ENCODE measurements at regions not wholly inside any gene's neighbourhood (a gene's known extent, or its start where the extent isn't known, plus 50 kb on each side); places are given as distances from the start of the nearest gene placed in this dataset.

GRCh38 chr18:40690062-40690461 is 1265.0 kb upstream of the PIK3C3 start:
- H3K9ac ChIP-seq (ENCODE audit: low read length in 2 of 2), result no peak overlapping the region
- H3K36me3 ChIP-seq (ENCODE audit: control insufficient read depth in 2 of 2, insufficient read depth in 2 of 2, low read length in 2 of 2), result no peaks in the 10 kb centered on the region

DNA sequence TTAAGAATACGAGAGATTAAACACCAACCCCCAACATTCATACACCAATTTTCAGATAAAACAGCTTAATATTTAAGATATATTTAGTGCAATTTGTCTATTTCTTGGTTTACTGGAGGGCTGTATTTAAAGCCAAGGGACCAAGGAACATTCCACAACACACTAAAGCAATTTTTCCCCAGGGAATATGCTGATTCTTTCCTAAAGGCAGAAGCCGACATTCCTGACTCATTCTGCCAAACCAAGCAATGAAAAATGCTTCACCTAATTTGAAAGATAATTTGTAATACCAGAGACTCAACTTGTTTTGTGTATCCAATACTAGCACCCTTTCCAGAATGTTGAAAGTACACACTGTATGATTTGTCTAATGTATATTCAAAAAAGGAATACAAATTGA is 1267.6 kb upstream of the PIK3C3 start:
- no peaks in the 10 kb centered on the region for H3K36me3 ChIP-seq (ENCODE audit: control insufficient read depth in 2 of 2, insufficient read depth in 2 of 2, low read length in 2 of 2)
- no peak overlapping the region for H3K27ac ChIP-seq (ENCODE audit: low read length)
- no peak overlapping the region for H3K4me3 ChIP-seq (ENCODE audit: low read length in 2 of 2)
- no peak overlapping the region for H3K9ac ChIP-seq (ENCODE audit: low read length in 2 of 2)
- H3K27me3 ChIP-seq (ENCODE audit: control insufficient read depth in 1 of 2, insufficient read depth in 2 of 2, low read length in 2 of 2), result no peaks in the 10 kb centered on the region
- no peaks in the 10 kb centered on the region for H3K4me1 ChIP-seq (ENCODE audit: control insufficient read depth, insufficient read depth, low read length)
- H3K9me3 ChIP-seq (ENCODE audit: control insufficient read depth in 2 of 2, low read length in 2 of 2), result no peaks in the 10 kb centered on the region

More at GRCh38 chr18:40690062-40690461, 1265.0 kb upstream of the PIK3C3 start:
- Histone ChIP-seq H3K9me3 (ENCODE audit: control insufficient read depth in 2 of 2, low read length in 2 of 2) (no peaks in the 10 kb centered on the region), H3K4me1 (ENCODE audit: control insufficient read depth, insufficient read depth, low read length) (no peaks in the 10 kb centered on the region), H3K27ac (ENCODE audit: low read length) (no peak overlapping the region), H3K27me3 (ENCODE audit: control insufficient read depth in 1 of 2, insufficient read depth in 2 of 2, low read length in 2 of 2) (no peaks in the 10 kb centered on the region), H3K4me3 (ENCODE audit: low read length in 2 of 2) (no peak overlapping the region)

DNA sequence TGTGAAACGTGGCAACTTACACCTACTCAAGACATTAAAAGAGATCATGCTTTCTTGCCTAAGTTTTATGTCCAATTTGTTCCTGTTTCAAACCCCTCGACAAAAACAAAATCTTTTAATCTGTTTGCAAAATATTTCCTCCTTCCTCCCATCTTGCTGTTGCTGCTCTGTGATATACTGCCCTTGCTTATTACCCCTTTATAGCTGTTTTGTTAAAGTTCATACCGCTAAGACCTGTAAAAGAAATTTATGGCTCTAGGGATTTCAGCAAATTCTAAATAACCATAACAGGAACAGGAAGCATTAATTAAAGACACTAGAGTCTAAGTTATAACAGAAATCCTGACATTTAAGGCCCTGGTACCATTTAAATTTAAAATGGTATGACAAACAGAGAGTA is 1268.2 kb upstream of the PIK3C3 start:
- H3K4me1 ChIP-seq (ENCODE audit: control insufficient read depth, insufficient read depth, low read length), result no peaks in the 10 kb centered on the region

DNA sequence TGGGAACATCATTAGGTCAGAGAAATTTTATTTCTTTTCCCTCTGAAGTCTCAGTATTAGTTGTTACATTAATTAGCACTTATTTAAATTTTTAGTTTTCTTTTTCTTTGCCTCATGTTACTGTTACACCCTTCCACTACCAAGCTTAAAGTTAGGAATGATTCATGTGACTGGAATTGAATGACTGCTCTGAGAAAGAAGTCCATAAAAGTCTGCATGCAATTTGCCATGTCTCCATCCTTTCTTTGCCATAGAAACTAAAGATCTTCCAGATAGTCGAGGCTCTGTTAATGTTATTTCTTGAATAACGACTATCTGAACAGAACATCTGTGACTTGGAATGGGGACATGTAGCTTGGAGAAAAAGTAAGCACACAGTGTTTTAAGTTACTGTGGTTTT is 1269.8 kb upstream of the PIK3C3 start:
- H3K9me3 ChIP-seq (ENCODE audit: control insufficient read depth in 2 of 2, low read length in 2 of 2), result no peaks in the 10 kb centered on the region
- H3K4me3 ChIP-seq (ENCODE audit: low read length in 2 of 2), result no peak overlapping the region
- H3K4me1 ChIP-seq (ENCODE audit: control insufficient read depth, insufficient read depth, low read length), result no peaks in the 10 kb centered on the region
- H3K9ac ChIP-seq (ENCODE audit: low read length in 2 of 2), result no peak overlapping the region
- H3K27ac ChIP-seq (ENCODE audit: low read length), result no peak overlapping the region
- no peaks in the 10 kb centered on the region for H3K27me3 ChIP-seq (ENCODE audit: control insufficient read depth in 1 of 2, insufficient read depth in 2 of 2, low read length in 2 of 2)
- no peaks in the 10 kb centered on the region for H3K36me3 ChIP-seq (ENCODE audit: control insufficient read depth in 2 of 2, insufficient read depth in 2 of 2, low read length in 2 of 2)

More for the DNA sequence above, 1268.2 kb upstream of the PIK3C3 start:
- Histone ChIP-seq H3K4me3 (ENCODE audit: low read length in 2 of 2) (no peak overlapping the region), H3K27ac (ENCODE audit: low read length) (no peak overlapping the region), H3K27me3 (ENCODE audit: control insufficient read depth in 1 of 2, insufficient read depth in 2 of 2, low read length in 2 of 2) (no peaks in the 10 kb centered on the region), H3K9ac (ENCODE audit: low read length in 2 of 2) (no peak overlapping the region), H3K36me3 (ENCODE audit: control insufficient read depth in 2 of 2, insufficient read depth in 2 of 2, low read length in 2 of 2) (no peaks in the 10 kb centered on the region), H3K9me3 (ENCODE audit: control insufficient read depth in 2 of 2, low read length in 2 of 2) (no peaks in the 10 kb centered on the region)

DNA sequence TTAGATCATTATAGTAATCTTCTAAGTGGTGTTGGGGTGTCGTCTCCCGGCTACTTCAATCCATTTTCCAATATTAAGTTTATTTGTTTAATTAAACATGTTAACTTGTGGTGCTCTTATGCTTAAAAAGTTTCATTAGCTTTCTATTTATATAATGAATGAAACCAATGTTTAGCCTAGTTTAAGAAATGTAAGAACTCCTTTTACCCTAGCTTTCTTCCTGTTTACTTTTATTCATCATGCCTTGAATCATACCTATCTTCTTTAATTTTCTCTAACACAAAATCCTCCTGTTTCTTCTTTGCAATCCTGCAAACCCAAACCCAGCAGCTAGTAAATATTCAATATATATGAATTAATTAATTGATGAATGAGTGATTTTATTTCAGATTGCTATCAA is 1276.7 kb upstream of the PIK3C3 start:
- no peaks in the 10 kb centered on the region for H3K36me3 ChIP-seq (ENCODE audit: control insufficient read depth in 2 of 2, insufficient read depth in 2 of 2, low read length in 2 of 2)

GRCh38 chr18:40676668-40677067 is 1278.4 kb upstream of the PIK3C3 start:
- H3K4me1 ChIP-seq (ENCODE audit: control insufficient read depth, insufficient read depth, low read length), result no peaks in the 10 kb centered on the region
- no peak overlapping the region for H3K27ac ChIP-seq (ENCODE audit: low read length)
- no peak overlapping the region for H3K9ac ChIP-seq (ENCODE audit: low read length in 2 of 2)
- no peaks in the 10 kb centered on the region for H3K27me3 ChIP-seq (ENCODE audit: control insufficient read depth in 1 of 2, insufficient read depth in 2 of 2, low read length in 2 of 2)
- H3K4me3 ChIP-seq (ENCODE audit: low read length in 2 of 2), result no peak overlapping the region
- H3K9me3 ChIP-seq (ENCODE audit: control insufficient read depth in 2 of 2, low read length in 2 of 2), result no peaks in the 10 kb centered on the region
- H3K36me3 ChIP-seq (ENCODE audit: control insufficient read depth in 2 of 2, insufficient read depth in 2 of 2, low read length in 2 of 2), result no peaks in the 10 kb centered on the region

More for the DNA sequence above, 1276.7 kb upstream of the PIK3C3 start:
- no peaks in the 10 kb centered on the region for H3K27me3 ChIP-seq (ENCODE audit: control insufficient read depth in 1 of 2, insufficient read depth in 2 of 2, low read length in 2 of 2)
- no peaks in the 10 kb centered on the region for H3K9me3 ChIP-seq (ENCODE audit: control insufficient read depth in 2 of 2, low read length in 2 of 2)
- no peak overlapping the region for H3K4me3 ChIP-seq (ENCODE audit: low read length in 2 of 2)
- no peaks in the 10 kb centered on the region for H3K4me1 ChIP-seq (ENCODE audit: control insufficient read depth, insufficient read depth, low read length)
- no peak overlapping the region for H3K9ac ChIP-seq (ENCODE audit: low read length in 2 of 2)
- H3K27ac ChIP-seq (ENCODE audit: low read length), result no peak overlapping the region

- Histone ChIP-seq H3K4me1 (ENCODE audit: control insufficient read depth, insufficient read depth, low read length) (no peaks in the 10 kb centered on the region), H3K27ac (ENCODE audit: low read length) (no peak overlapping the region), H3K9ac (ENCODE audit: low read length in 2 of 2) (no peak overlapping the region), H3K9me3 (ENCODE audit: control insufficient read depth in 2 of 2, low read length in 2 of 2) (no peaks in the 10 kb centered on the region), H3K27me3 (ENCODE audit: control insufficient read depth in 1 of 2, insufficient read depth in 2 of 2, low read length in 2 of 2) (no peaks in the 10 kb centered on the region), H3K36me3 (ENCODE audit: control insufficient read depth in 2 of 2, insufficient read depth in 2 of 2, low read length in 2 of 2) (no peaks in the 10 kb centered on the region), H3K4me3 (ENCODE audit: low read length in 2 of 2) (no peak overlapping the region)
These were observed 1281.9 kb upstream of the PIK3C3 start for GRCh38 chr18:40673150-40673549.

- Histone ChIP-seq H3K36me3 (ENCODE audit: control insufficient read depth in 2 of 2, insufficient read depth in 2 of 2, low read length in 2 of 2) (no peaks in the 10 kb centered on the region), H3K27me3 (ENCODE audit: control insufficient read depth in 1 of 2, insufficient read depth in 2 of 2, low read length in 2 of 2) (no peaks in the 10 kb centered on the region), H3K9me3 (ENCODE audit: control insufficient read depth in 2 of 2, low read length in 2 of 2) (no peaks in the 10 kb centered on the region), H3K4me1 (ENCODE audit: control insufficient read depth, insufficient read depth, low read length) (no peaks in the 10 kb centered on the region), H3K4me3 (ENCODE audit: low read length in 2 of 2) (no peak overlapping the region), H3K9ac (ENCODE audit: low read length in 2 of 2) (no peak overlapping the region), H3K27ac (ENCODE audit: low read length) (no peak overlapping the region)
These were observed 1282.4 kb upstream of the PIK3C3 start for GRCh38 chr18:40672590-40672989.

- no peaks in the 10 kb centered on the region for H3K27me3 ChIP-seq (ENCODE audit: control insufficient read depth in 1 of 2, insufficient read depth in 2 of 2, low read length in 2 of 2)
- H3K9ac ChIP-seq (ENCODE audit: low read length in 2 of 2), result no peak overlapping the region
- no peaks in the 10 kb centered on the region for H3K4me1 ChIP-seq (ENCODE audit: control insufficient read depth, insufficient read depth, low read length)
- H3K4me3 ChIP-seq (ENCODE audit: low read length in 2 of 2), result no peak overlapping the region
- H3K9me3 ChIP-seq (ENCODE audit: control insufficient read depth in 2 of 2, low read length in 2 of 2), result no peaks in the 10 kb centered on the region
- H3K36me3 ChIP-seq (ENCODE audit: control insufficient read depth in 2 of 2, insufficient read depth in 2 of 2, low read length in 2 of 2), result no peaks in the 10 kb centered on the region
- no peak overlapping the region for H3K27ac ChIP-seq (ENCODE audit: low read length)
These were observed 1284.2 kb upstream of the PIK3C3 start for GRCh38 chr18:40670668-40671375.

- H3K9ac ChIP-seq (ENCODE audit: low read length in 2 of 2), result no peak overlapping the region
- H3K4me1 ChIP-seq (ENCODE audit: control insufficient read depth, insufficient read depth, low read length), result no peaks in the 10 kb centered on the region
- no peak overlapping the region for H3K4me3 ChIP-seq (ENCODE audit: low read length in 2 of 2)
- H3K27ac ChIP-seq (ENCODE audit: low read length), result no peak overlapping the region
- no peaks in the 10 kb centered on the region for H3K36me3 ChIP-seq (ENCODE audit: control insufficient read depth in 2 of 2, insufficient read depth in 2 of 2, low read length in 2 of 2)
- no peaks in the 10 kb centered on the region for H3K9me3 ChIP-seq (ENCODE audit: control insufficient read depth in 2 of 2, low read length in 2 of 2)
- no peaks in the 10 kb centered on the region for H3K27me3 ChIP-seq (ENCODE audit: control insufficient read depth in 1 of 2, insufficient read depth in 2 of 2, low read length in 2 of 2)
These were observed 1292.1 kb upstream of the PIK3C3 start for GRCh38 chr18:40662898-40663437.

DNA sequence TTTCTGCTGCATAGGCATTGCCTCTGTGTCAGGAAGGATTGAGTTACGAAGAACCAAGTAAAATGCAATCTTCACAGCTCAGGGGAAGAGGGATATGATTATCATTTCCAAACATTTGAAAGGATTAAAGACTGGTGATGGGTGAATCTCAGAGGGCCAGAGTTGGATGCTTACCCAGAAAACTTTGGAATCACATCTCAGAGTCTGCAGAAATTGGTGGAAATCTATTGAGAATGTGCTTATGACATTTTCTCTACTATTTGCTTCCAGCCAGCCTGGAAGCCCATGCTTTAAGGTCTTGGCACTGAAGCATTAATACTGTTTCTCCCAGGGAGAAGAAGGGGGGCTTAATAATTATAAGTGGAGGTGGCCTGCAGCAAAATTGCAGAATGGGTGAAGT is 1301.4 kb upstream of the PIK3C3 start:
- Histone ChIP-seq H3K27ac (ENCODE audit: low read length) (no peak overlapping the region), H3K4me3 (ENCODE audit: low read length in 2 of 2) (no peak overlapping the region), H3K27me3 (ENCODE audit: control insufficient read depth in 1 of 2, insufficient read depth in 2 of 2, low read length in 2 of 2) (no peaks in the 10 kb centered on the region), H3K9me3 (ENCODE audit: control insufficient read depth in 2 of 2, low read length in 2 of 2) (no peaks in the 10 kb centered on the region), H3K36me3 (ENCODE audit: control insufficient read depth in 2 of 2, insufficient read depth in 2 of 2, low read length in 2 of 2) (no peaks in the 10 kb centered on the region), H3K9ac (ENCODE audit: low read length in 2 of 2) (no peak overlapping the region), H3K4me1 (ENCODE audit: control insufficient read depth, insufficient read depth, low read length) (no peaks in the 10 kb centered on the region)

Data from stomach smooth muscle (tissue), 2 donors.